WERI-Rb-1 (cell line): ENCODE measurements at regions not wholly inside any gene's neighbourhood (a gene's known extent, or its start where the extent isn't known, plus 50 kb on each side); places are given as distances from the start of the nearest gene placed in this dataset.
"Not testable (repeated sequence)": the region's sequence is repeated elsewhere in the genome, so short reads cannot be mapped to it uniquely, and the experiment has no call there.

Experiments used
- DNase-seq: peaks from one replicate; pipeline ENCODE4 v3.0.0-alpha.2; 2020
- H3K27ac ChIP-seq: fragments of 250-450 bp; sonication (Bioruptor Pico); 2 replicates; pipeline ENCODE4 v1.5.1; 2020; ENCODE audit warnings: mild to moderate bottlenecking, moderate library complexity
- H3K27me3 ChIP-seq: fragments of 250-450 bp; sonication (Bioruptor Pico); 2 replicates; pipeline ENCODE4 v1.5.1; 2021; ENCODE audit warnings: mild to moderate bottlenecking, low read depth, moderate library complexity; ENCODE audit not compliant: insufficient read depth, severe bottlenecking
- H3K36me3 ChIP-seq: fragments of 250-450 bp; sonication (Bioruptor Pico); 2 replicates; pipeline ENCODE4 v1.5.1; 2020; ENCODE audit warnings: mild to moderate bottlenecking, moderate library complexity
- H3K4me3 ChIP-seq: 2 replicates; pipeline ENCODE4 v1.5.1; 2011; ENCODE audit warnings: low read depth, mild to moderate bottlenecking, control low read depth, low read length
- H3K9me3 ChIP-seq: fragments of 250-450 bp; sonication (Bioruptor Pico); 2 replicates; pipeline ENCODE4 v1.5.1; 2021; ENCODE audit warnings: mild to moderate bottlenecking, moderate library complexity; ENCODE audit not compliant: severe bottlenecking
- CTCF ChIP-seq: IDR thresholded peaks from 2 replicates; pipeline ENCODE4 v1.5.1; 2011; ENCODE audit warnings: low read depth, mild to moderate bottlenecking, control low read depth, inconsistent platforms, low read length

DNA sequence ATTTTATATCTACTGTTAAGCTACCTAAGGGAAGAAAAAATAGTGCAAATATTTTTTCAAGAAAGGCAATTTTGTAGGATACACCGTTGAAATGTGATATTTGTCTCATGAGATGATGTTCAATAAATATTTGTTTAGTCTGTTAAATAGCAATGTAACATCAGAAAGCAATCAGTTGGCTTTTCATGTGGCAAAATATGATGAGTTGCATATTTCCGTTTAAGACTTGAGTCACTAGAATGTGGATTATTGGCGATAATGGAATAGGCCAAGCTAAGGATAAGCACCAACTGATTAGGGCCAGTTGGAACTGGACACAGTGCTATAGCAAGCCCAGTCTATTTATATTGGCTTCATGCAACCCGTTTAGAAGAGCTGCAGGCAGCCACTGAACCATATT is 250.4 kb upstream of the SLC16A7 start:
- no peak overlapping the region for H3K27ac ChIP-seq

DNA sequence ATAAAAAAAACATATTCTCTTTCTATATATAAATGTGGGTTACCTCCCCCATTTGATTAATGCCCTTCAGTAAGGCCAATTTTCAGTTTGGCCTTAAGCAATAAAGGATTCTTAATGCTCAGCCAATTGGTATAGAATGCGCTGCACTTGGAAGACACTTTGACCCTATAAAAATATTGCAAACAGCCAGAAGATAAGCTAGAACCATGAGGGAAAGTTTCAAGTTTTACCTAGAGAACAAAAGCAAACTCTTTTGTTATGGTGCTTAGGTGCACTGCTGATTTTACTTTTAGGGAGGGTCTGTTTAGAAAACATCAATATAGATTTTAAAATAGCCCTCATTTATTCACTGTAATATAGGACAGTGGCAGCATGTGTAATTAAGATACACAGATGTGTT is 251.6 kb upstream of the SLC16A7 start:
- no peak for DNase-seq
- H3K27me3 ChIP-seq, result no peaks in the 10 kb centered on the region
- H3K27ac ChIP-seq, result no peak overlapping the region
- no peaks in the 10 kb centered on the region for H3K9me3 ChIP-seq
- TF ChIP-seq CTCF, result no peak
- no peak overlapping the region for H3K4me3 ChIP-seq
- H3K36me3 ChIP-seq, result no peaks in the 10 kb centered on the region

More for the DNA sequence above, 250.4 kb upstream of the SLC16A7 start:
- Histone ChIP-seq H3K27me3 (no peaks in the 10 kb centered on the region), H3K36me3 (no peaks in the 10 kb centered on the region), H3K4me3 (no peak overlapping the region), H3K9me3 (no peaks in the 10 kb centered on the region)
- TF ChIP-seq CTCF, result no peak
- no peak for DNase-seq

DNA sequence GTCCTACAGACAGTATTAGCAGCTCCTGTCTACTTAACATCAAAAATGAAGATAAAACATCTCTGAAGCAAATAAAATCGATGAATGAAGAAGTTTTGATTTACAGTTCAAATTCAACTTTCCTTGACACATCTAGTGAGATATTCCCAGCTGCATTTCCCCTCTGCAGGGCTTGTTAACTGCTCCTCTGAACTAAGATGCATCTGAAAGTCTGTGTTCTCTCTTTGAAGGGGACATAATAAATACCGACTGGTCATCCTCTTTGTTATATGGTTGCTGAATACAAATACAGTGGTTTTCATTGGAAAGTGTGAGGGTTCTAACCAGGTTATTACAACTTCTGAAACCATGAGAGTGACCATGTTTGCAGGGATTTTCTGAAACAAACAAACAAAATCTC is 266.4 kb upstream of the SLC16A7 start:
- no peak for DNase-seq
- Histone ChIP-seq H3K27ac (no peak overlapping the region), H3K36me3 (no peaks in the 10 kb centered on the region), H3K9me3 (no peaks in the 10 kb centered on the region), H3K27me3 (no peaks in the 10 kb centered on the region), H3K4me3 (no peak overlapping the region)
- TF ChIP-seq CTCF, result no peak

- H3K27ac ChIP-seq, DNase-seq, H3K9me3 ChIP-seq, H3K4me3 ChIP-seq, H3K27me3 ChIP-seq, H3K36me3 ChIP-seq: not testable (repeated sequence)
Observed at GRCh38 chr12:59328395-59329075, 267.3 kb upstream of the SLC16A7 start.

- H3K27ac ChIP-seq, H3K4me3 ChIP-seq, H3K27me3 ChIP-seq, DNase-seq, H3K36me3 ChIP-seq, H3K9me3 ChIP-seq: not testable (repeated sequence)
Observed at GRCh38 chr12:59326457-59326856, 269.4 kb upstream of the SLC16A7 start.

DNA sequence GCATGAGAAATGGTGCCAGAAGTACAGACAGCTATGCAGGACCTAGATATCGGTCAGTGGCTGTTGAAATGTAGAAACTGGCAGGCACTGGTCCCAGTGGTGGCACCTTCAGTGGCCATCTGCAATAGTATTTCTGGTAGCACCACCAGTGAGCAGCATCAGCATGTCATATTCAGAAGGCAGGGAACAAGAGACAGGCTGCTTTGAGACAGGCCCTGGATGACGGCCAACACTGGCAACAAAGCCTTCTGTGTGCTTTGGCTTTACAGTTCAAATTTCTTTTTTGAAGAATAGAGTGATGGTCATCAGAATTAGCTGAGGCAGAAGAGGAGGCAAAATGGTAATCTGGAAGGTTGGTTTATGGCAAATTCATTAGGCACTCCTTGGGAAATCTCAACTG is 273.4 kb upstream of the SLC16A7 start:
- H3K27ac ChIP-seq, result no peak overlapping the region

More for the DNA sequence above, 273.4 kb upstream of the SLC16A7 start:
- DNase-seq, result no peak
- Histone ChIP-seq H3K27me3 (no peaks in the 10 kb centered on the region), H3K36me3 (no peaks in the 10 kb centered on the region), H3K4me3 (no peak overlapping the region), H3K9me3 (no peaks in the 10 kb centered on the region)
- TF ChIP-seq CTCF, result no peak
